Neural cell (in vitro differentiated cells): ENCODE measurements at regions not wholly inside any gene's neighbourhood (a gene's known extent, or its start where the extent isn't known, plus 50 kb on each side); places are given as distances from the start of the nearest gene placed in this dataset.

Experiments used
- CTCF ChIP-seq: fragments of 450-650 bp; IDR thresholded peaks from 2 replicates; pipeline ENCODE4 v1.5.1; 2014; ENCODE audit warnings: antibody characterized with exemption, mild to moderate bottlenecking, moderate library complexity; ENCODE audit not compliant: poor library complexity, severe bottlenecking
- EP300 ChIP-seq: fragments of 450-650 bp; conservative IDR thresholded peaks from 2 replicates; pipeline ENCODE4 v1.6.1; 2014; ENCODE audit warnings: antibody characterized with exemption, mild to moderate bottlenecking, moderate library complexity; ENCODE audit not compliant: poor library complexity, severe bottlenecking
- EZH2 ChIP-seq: fragments of 200-600, 300-800 bp; shearing (Covaris generic), sonication (generic); IDR thresholded peaks from 2 replicates; pipeline ENCODE4 v1.6.1; 2014; ENCODE audit warnings: antibody characterized with exemption, low read length, borderline replicate concordance, mild to moderate bottlenecking; ENCODE audit not compliant: insufficient read depth, poor library complexity, severe bottlenecking
- POLR2AphosphoS5 ChIP-seq: IDR thresholded peaks from 2 replicates; pipeline ENCODE4 v1.6.1; 2012
- RAD21 ChIP-seq: fragments of 450-650 bp; conservative IDR thresholded peaks from 2 replicates; pipeline ENCODE4 v1.6.1; 2014; ENCODE audit warnings: antibody characterized with exemption, mild to moderate bottlenecking, moderate library complexity
- REST ChIP-seq: IDR thresholded peaks from 2 replicates; pipeline ENCODE4 v1.6.1; 2012; ENCODE audit warnings: borderline replicate concordance
- SMC3 ChIP-seq: fragments of 450-650 bp; conservative IDR thresholded peaks from 2 replicates; pipeline ENCODE4 v1.6.1; 2014; ENCODE audit warnings: antibody characterized with exemption, mild to moderate bottlenecking, moderate library complexity; ENCODE audit not compliant: poor library complexity
- TAF1 ChIP-seq: IDR thresholded peaks from 2 replicates; pipeline ENCODE4 v1.6.1; 2012; ENCODE audit warnings: low read depth

GRCh38 chr6:84278321-84278998 is 51.0 kb upstream of the CEP162 start:
- TF ChIP-seq EZH2 (no peak), REST (no peak), CTCF (no peak), POLR2AphosphoS5 (no peak), EP300 (no peak), TAF1 (no peak), RAD21 (no peak), SMC3 (no peak)
